ENCODE measurements at regions not wholly inside any gene's neighbourhood (a gene's known extent, or its start where the extent isn't known, plus 50 kb on each side); places are given as distances from the start of the nearest gene placed in this dataset.

GRCh38 chrX:87727620-87728019 lies 210.0 kb downstream of the KLHL4 start:
- FAIRE-seq (no peak), DNase-seq (ENCODE audit: low spot score) (no peak)

DNA sequence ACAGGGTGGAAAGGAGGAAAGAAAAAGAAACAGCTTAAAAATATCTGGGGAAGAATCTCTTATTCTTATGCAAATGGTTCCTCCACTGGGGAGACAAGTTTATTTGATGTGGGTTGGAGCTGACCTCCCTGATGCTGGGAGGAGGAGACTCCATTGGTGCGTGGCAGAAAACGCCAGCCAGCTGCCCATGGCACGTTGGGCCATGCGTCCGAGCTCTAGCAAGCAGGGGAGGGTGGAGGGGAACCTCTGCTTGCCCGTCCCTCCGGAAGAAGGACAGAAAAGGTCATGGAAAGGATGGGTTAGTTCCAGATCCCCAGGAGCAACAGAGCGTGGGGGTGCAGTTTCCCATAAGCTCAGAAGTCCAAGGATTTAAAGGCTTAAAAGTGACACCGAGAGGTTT lies 210.4 kb downstream of the KLHL4 start:
- no peak for DNase-seq (ENCODE audit: low spot score)
- no peak for FAIRE-seq

GRCh38 chrX:87728459-87728858 lies 210.9 kb downstream of the KLHL4 start:
- FAIRE-seq = no peak

GRCh38 chrX:87732133-87732532 lies 214.5 kb downstream of the KLHL4 start:
- DNase-seq (ENCODE audit: low spot score) (no peak), FAIRE-seq (no peak)

More at GRCh38 chrX:87728459-87728858, 210.9 kb downstream of the KLHL4 start:
- no peak for DNase-seq (ENCODE audit: low spot score)

DNA sequence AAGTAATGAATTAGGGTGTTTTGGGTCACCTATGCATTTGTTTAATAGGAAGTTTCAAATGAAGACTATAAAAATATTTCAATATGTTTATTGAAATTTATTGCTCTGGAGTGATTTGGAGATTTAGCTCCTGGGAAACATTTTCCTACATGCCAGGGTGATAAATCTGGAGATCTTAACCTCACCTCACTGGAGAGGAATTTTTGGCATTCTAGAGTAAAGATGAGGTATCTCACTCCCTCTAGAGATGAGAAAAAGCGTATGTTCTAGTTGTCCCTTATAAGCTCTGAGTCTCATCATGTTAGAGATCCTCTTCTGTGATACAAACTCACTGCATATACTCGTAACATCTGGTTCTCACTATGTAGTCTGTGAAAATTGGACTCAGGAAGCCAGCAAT lies 219.0 kb downstream of the KLHL4 start:
- DNase-seq (ENCODE audit: low spot score) (no peak), FAIRE-seq (no peak)

DNA sequence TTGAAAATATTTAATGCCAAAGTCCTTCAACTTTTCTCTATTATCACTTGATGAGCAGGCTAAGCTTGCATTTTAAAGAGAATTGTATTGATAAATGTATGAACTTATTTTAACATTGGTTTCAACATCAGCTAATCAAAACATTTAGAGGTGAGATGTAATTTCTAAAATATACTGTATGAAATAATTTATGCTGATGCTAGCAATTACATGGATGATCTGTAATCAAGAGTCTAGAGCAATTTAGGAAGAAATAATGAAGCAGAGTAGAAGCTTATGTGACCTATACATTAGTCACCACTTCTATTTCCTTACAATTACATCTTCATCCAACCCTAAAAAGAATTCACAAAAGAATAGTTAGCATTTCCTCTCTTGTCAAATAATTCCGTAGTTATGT lies 226.8 kb downstream of the KLHL4 start:
- DNase-seq (ENCODE audit: low spot score) (no peak), FAIRE-seq (no peak)

- DNase-seq (ENCODE audit: low spot score) = no peak
- no peak for FAIRE-seq
These were observed 237.9 kb downstream of the KLHL4 start for GRCh38 chrX:87755493-87755892.

DNA sequence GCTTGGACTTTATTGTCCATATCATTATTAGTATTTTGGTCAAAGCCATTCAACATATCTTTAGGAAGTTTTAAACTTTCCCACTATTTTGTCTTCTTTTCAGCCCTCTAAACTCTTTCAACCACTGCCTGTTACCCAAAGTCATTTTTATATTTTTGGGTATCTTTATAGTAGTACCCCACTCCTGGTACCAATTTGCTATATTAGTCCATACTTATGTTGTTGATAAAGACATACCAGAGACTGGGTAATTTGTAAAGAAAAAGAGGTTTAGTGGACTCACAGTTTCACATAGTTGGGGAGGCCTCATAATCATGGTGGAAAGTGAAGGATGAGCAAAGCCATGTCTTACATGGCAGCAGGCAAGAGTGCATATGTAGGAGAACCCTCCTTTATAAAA lies 271.4 kb downstream of the KLHL4 start:
- FAIRE-seq = no peak
- DNase-seq (ENCODE audit: low spot score) = no peak

GRCh38 chrX:87798039-87798438 lies 280.4 kb downstream of the KLHL4 start:
- no peak for FAIRE-seq

DNA sequence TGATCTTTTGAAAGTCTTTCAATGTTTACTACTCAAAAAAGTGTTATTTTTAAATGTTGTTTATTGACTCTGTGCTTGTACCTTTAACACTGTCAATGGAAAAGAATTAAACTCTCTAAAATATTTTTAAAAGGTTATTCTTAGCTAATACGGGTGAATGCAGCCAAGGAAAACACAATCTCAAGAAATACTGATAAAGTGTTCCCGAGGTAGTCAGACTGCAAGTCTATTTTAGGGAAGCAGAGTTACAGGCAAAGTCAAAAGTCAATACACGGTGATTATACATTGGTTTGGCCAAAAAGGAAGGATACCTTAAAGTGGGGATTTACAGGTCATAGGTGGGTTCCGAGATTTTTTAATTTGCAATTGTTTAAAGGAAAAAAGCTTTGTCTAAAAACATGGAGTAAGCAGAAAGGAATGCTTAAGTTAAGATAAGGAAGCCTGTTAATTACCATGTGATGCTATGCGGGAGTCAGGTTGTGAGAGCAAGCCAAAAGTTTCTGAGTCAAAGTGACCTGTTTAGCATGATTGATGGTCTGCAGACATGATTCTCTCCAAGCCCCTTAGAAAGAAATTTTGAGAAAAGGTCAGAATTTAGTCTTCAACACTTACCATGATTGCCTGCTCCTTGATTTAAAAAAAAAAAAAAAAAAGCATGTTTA lies 288.4 kb downstream of the KLHL4 start:
- DNase-seq (ENCODE audit: low spot score) = no peak

More at GRCh38 chrX:87798039-87798438, 280.4 kb downstream of the KLHL4 start:
- DNase-seq (ENCODE audit: low spot score) = no peak

DNA sequence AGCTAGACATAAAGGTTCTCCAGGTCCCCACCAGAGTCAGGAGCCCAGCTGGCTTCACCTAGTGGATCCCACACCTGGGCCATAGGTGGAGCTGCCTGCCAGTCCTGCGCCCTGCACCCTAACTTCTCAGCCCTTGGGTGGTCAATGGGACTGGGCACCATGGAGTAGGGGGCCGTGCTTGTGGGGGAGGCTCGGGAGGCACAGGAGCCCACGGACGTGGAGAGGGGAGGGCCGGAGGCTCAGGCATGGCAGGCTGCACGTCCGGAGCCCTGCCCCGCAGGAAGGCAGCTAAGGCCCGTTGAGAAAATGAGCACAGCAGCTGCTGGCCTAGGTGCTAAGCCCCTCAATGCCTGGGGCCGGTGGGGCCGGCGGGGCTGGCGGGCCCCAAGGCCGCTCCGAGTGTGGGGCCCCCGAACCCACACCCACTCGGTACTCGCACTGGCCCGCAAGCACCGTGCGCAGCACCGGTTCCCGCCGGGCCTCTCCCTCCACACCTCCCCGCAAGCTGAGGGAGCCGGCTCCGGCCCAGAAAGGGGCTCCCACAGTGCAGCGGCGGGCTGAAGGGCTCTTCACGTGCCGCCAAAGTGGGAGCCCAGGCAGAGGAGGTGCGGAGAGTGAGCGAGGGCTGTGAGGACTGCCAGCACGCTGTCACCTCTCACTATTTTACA lies 291.1 kb downstream of the KLHL4 start:
- DNase-seq (ENCODE audit: low spot score) = no peak
- no peak for FAIRE-seq

More for the DNA sequence above, 288.4 kb downstream of the KLHL4 start:
- FAIRE-seq = no peak

DNA sequence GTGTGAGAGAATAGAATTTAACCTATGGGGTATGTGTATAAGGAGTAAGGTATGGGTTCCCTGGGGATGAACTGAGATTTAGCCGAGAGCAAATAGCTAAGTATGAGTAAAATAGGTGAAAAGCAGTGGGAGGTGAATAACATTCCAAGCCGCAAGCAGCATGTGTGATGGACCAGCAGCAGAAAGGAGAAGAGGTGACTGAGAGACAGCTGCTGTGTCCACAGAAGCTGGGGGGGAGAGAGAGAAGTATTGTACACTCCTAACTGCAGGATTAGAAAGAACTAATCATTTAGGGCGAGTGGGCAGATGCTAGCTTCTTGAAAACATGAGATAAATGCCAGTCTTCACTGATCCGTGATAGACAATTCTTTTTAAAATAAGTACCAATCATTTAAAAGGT lies 296.0 kb downstream of the KLHL4 start:
- FAIRE-seq (no peak), DNase-seq (ENCODE audit: low spot score) (no peak)

- FAIRE-seq = no peak
These were observed 329.4 kb downstream of the KLHL4 start for GRCh38 chrX:87846956-87847355.

GRCh38 chrX:87873347-87873941 lies 355.8 kb downstream of the KLHL4 start:
- DNase-seq (ENCODE audit: low spot score) = no peak

More at GRCh38 chrX:87846956-87847355, 329.4 kb downstream of the KLHL4 start:
- DNase-seq (ENCODE audit: low spot score) = no peak

DNA sequence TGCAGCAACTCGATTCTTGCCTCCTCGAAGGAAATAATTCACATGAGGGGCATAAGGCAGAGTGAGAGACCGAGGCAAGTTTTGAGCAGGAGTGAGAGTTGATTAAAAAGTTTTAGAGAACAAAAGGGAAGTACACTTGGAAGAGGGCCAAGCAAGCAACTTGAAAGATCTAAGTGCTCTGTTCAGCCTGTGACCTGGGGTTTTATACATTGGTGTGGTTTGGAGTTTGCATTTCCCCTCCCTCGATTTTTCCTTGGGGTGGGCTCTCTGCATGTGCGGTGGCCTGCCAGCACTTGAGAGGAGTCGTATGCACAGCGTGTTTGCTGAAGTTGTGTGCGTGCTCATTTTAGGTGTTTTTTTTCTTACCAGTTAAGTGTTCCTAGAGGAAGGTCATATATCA lies 356.4 kb downstream of the KLHL4 start:
- FAIRE-seq (no peak), DNase-seq (ENCODE audit: low spot score) (no peak)

More at GRCh38 chrX:87873347-87873941, 355.8 kb downstream of the KLHL4 start:
- no peak for FAIRE-seq

- no peak for DNase-seq (ENCODE audit: low spot score)
- no peak for FAIRE-seq
These were observed 361.3 kb downstream of the KLHL4 start for GRCh38 chrX:87878926-87879325.

DNA sequence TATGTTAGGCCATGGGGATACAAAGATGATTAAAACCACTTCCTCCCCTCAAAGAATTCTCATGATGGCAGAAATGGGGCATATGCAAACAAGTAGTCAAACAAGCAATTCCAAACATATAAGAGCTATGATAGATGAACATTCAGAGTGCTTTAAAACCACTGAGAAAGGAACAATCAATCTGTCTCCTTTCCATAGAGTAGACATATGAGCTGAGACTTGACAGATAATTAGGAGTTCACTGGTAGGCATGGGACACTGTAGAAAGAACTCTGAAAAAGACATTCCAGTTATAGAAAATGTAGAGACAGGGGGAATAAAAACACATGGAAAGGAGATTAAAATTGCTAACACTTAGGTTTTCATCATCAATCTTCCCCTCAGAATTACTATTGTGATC lies 372.8 kb downstream of the KLHL4 start:
- DNase-seq (ENCODE audit: low spot score) (no peak), FAIRE-seq (no peak)

- no peak for DNase-seq (ENCODE audit: low spot score)
- FAIRE-seq = no peak
These were observed 377.8 kb downstream of the KLHL4 start for GRCh38 chrX:87895421-87895820.

DNA sequence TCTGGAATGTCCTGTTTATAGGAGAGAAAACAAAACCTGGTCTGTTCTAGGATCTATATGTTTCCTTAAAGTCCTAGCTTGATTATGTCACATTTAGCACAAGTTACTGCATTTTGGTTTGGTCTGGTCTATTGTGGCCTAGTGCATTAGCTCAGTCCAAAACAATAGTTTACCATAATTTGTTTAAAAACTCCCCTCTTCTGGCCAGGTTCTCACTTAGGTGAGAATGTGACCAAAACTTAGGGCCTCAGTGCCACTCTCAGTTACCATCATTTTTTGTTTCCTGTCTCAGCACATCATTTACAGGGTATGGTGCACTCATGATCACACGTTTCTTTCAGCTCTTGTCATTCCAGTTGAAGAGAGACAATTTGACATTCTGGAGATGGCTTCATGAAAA lies 378.5 kb downstream of the KLHL4 start:
- FAIRE-seq (no peak), DNase-seq (ENCODE audit: low spot score) (no peak)

DNA sequence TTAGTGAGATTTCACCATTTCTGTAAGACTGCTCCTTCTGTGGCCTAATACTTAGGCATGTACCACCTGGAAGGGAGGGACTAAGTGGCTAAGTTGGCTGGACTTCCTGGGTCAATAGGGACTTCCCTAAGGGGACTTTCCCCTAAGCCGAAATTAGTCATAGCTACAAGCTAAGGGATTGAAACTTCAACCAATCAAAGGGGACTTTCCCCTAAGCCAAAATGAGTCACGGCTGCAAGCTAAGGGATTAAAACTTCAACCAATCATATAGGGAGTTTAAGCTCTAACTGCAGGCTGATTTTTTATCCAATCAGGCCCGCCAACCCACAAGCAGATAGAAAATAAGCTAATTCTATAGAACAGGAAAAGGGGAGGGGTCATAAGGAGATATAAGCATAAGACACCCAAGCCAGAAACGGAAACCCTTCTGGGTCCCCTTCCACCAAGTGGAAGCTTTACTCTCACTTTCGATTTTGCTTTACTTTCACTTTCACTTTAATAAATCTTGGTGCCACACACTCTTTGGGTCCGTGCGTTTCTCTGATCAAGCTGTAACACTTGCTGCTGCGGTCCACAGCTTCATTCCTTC lies 382.8 kb downstream of the KLHL4 start:
- DNase-seq (ENCODE audit: low spot score) (peak; percentile 39), FAIRE-seq (peak; percentile 38)

GRCh38 chrX:87901060-87901459 lies 383.5 kb downstream of the KLHL4 start:
- DNase-seq (ENCODE audit: low spot score) (no peak), FAIRE-seq (no peak)

- no peak for FAIRE-seq
These were observed 397.1 kb downstream of the KLHL4 start for GRCh38 chrX:87914726-87915125.

More at GRCh38 chrX:87914726-87915125, 397.1 kb downstream of the KLHL4 start:
- no peak for DNase-seq (ENCODE audit: low spot score)

Measured in RCC 7860 (cell line).